A549 (cell line): ENCODE measurements at regions not wholly inside any gene's neighbourhood (a gene's known extent, or its start where the extent isn't known, plus 50 kb on each side); places are given as distances from the start of the nearest gene placed in this dataset.

Experiments used
- ATAC-seq, 2 experiments: fragments of 200-7000 bp in 1 of 2; fragments of >200 bp in 1 of 2; cut with Nextera tagmentation in 1 of 2; cut with Tn5 transposase in 1 of 2; 3 replicates each; pipeline versions ENCODE4 v1.8.0 to v1.9.1; 2018 to 2020; ENCODE audit warnings: mild to moderate bottlenecking in 1 of 2, moderate library complexity in 1 of 2
- CTCF ChIA-PET: fragments of 300-600 bp; sonication (Branson Sonifier 250); formaldehyde crosslinking; extraction: SDS; loops from one replicate; lab custom pipeline; 2021; ENCODE audit warnings: antibody characterized with exemption, inconsistent platforms; lab: Yijun Ruan, JAX
- POLR2A ChIA-PET: fragments of 350-600 bp; formaldehyde crosslinking; extraction: SDS; loops from one replicate; lab custom pipeline; 2021; ENCODE audit warnings: antibody characterized with exemption, inconsistent platforms; lab: Yijun Ruan, JAX
- DNase-seq, 2 experiments: peaks; one replicate each; pipeline versions ENCODE4 v3.0.0 to v3.0.0-alpha.2; 2011 to 2016; ENCODE audit warnings: low read depth in 1 of 2, low spot score in 1 of 2
- FAIRE-seq: peaks from 2 replicates; lab custom pipeline; 2011; peaks lifted over from hg19 to GRCh38; lab: Jason Lieb, UNC
- H3K27ac ChIP-seq, 2 experiments: fragments of >200 bp; sonication (Bioruptor Twin); formaldehyde crosslinking; 3 replicates each; pipeline ENCODE4 v1.5.1; 2016 to 2017
- H3K4me1 ChIP-seq: fragments of >200 bp; sonication (Bioruptor Twin); formaldehyde crosslinking; 3 replicates; pipeline ENCODE4 v1.6.1; 2016
- H3K4me2 ChIP-seq: fragments of >200 bp; sonication (Bioruptor Twin); formaldehyde crosslinking; 3 replicates; pipeline ENCODE4 v1.6.1; 2016
- H3K4me3 ChIP-seq: fragments of >200 bp; sonication (Bioruptor Twin); formaldehyde crosslinking; 3 replicates; pipeline ENCODE4 v1.5.1; 2016
- H3K9me3 ChIP-seq: fragments of >200 bp; sonication (Bioruptor Twin); formaldehyde crosslinking; 3 replicates; pipeline ENCODE4 v1.6.1; 2016
- CBX8 ChIP-seq: fragments of 200-600 bp; sonication (generic); IDR thresholded peaks from 2 replicates; pipeline ENCODE4 v1.6.1; 2016
- EP300 ChIP-seq, 2 experiments: fragments of >200 bp; sonication (Bioruptor Twin); formaldehyde crosslinking; IDR thresholded peaks; 2 replicates in 1 of 2; 3 replicates in 1 of 2; pipeline ENCODE4 v1.6.1; 2016 to 2017
- ESRRA ChIP-seq: fragments of 150-350 bp; IDR thresholded peaks from 2 replicates; pipeline ENCODE4 v1.6.1; 2014; ENCODE audit warnings: mild to moderate bottlenecking, low read length, borderline replicate concordance
- HEYL ChIP-seq: fragments of 250-450 bp; sonication (Bioruptor Pico); IDR thresholded peaks from 2 replicates; pipeline ENCODE4 v1.8.0; 2021; ENCODE audit warnings: mild to moderate bottlenecking, moderate library complexity
- HOXA7 ChIP-seq: fragments of 250-450 bp; sonication (Bioruptor Pico); IDR thresholded peaks from 2 replicates; pipeline ENCODE4 v1.5.0; 2020; ENCODE audit warnings: mild to moderate bottlenecking, moderate library complexity
- HOXB5 ChIP-seq: fragments of 250-450 bp; sonication (Bioruptor Pico); IDR thresholded peaks from 2 replicates; pipeline ENCODE4 v1.5.0; 2020; ENCODE audit warnings: mild to moderate bottlenecking, moderate library complexity
- JUN ChIP-seq, 2 experiments: fragments of >200 bp; sonication (Bioruptor Twin); formaldehyde crosslinking; IDR thresholded peaks; 2 replicates in 1 of 2; 3 replicates in 1 of 2; pipeline ENCODE4 v1.6.1; 2016 to 2017
- MAFK ChIP-seq: fragments of 450-650 bp; IDR thresholded peaks from 2 replicates; pipeline ENCODE4 v1.6.1; 2014; ENCODE audit not compliant: partially characterized antibody
- MYC ChIP-seq: IDR thresholded peaks from 2 replicates; pipeline ENCODE4 v1.6.1; 2012; ENCODE audit warnings: mild to moderate bottlenecking, inconsistent platforms, low read length, improper control_type of control experiment, borderline replicate concordance
- NFE2L2 ChIP-seq: fragments of 150-350 bp; conservative IDR thresholded peaks from 2 replicates; pipeline ENCODE4 v1.6.1; 2014; ENCODE audit warnings: low read length
- NPAS2 ChIP-seq: fragments of 250-450 bp; sonication (Bioruptor Pico); IDR thresholded peaks from 2 replicates; pipeline ENCODE4 v1.8.0; 2022; ENCODE audit warnings: mild to moderate bottlenecking, moderate library complexity, borderline replicate concordance
- PHF8 ChIP-seq: fragments of 200-600 bp; sonication (generic); IDR thresholded peaks from 2 replicates; pipeline ENCODE4 v1.6.1; 2016; ENCODE audit warnings: low read depth, mild to moderate bottlenecking, antibody characterized with exemption, moderate library complexity, borderline replicate concordance
- POLR2AphosphoS2 ChIP-seq: conservative IDR thresholded peaks from 2 replicates; pipeline ENCODE4 v1.6.1; 2012; ENCODE audit warnings: low read length, improper control_type of control experiment, inconsistent platforms
- SMC3 ChIP-seq: fragments of >200 bp; sonication (Bioruptor Twin); formaldehyde crosslinking; IDR thresholded peaks from 3 replicates; pipeline ENCODE4 v1.6.1; 2018; ENCODE audit warnings: inconsistent platforms
- SREBF2 ChIP-seq: fragments of 450-650 bp; IDR thresholded peaks from 2 replicates; pipeline ENCODE4 v1.6.1; 2014; ENCODE audit warnings: mild to moderate bottlenecking, moderate library complexity
- TFCP2L1 ChIP-seq: fragments of 250-450 bp; sonication (Bioruptor Pico); IDR thresholded peaks from 2 replicates; pipeline ENCODE4 v1.5.0; 2021; ENCODE audit warnings: mild to moderate bottlenecking
- ZSCAN20 ChIP-seq: fragments of 250-450 bp; sonication (Bioruptor Pico); IDR thresholded peaks from 2 replicates; pipeline ENCODE4 v1.8.0; 2022; ENCODE audit warnings: mild to moderate bottlenecking, moderate library complexity
- WGBS: methylation state at CpG from one replicate; pipeline ENCODE4 v1.1.6; 2017; ENCODE audit errors: missing lambda C conversion rate; 5-methylcytosine and 5-hydroxymethylcytosine counted together
- TF ChIP-seq, protein P1 (sequence below): IDR thresholded peaks from 2 replicates; pipeline ENCODE4 v1.6.1; 2012; ENCODE audit warnings: low read depth, borderline replicate concordance
- TF ChIP-seq, protein P2 (sequence below): fragments of >200 bp; sonication (Bioruptor Twin); formaldehyde crosslinking; IDR thresholded peaks from 2 replicates; pipeline ENCODE4 v1.6.1; 2016
- TF ChIP-seq, protein P3 (sequence below): fragments of 450-650 bp; IDR thresholded peaks from 2 replicates; pipeline ENCODE4 v1.6.1; 2014; ENCODE audit warnings: antibody characterized with exemption
- TF ChIP-seq, protein P4 (sequence below): IDR thresholded peaks from 2 replicates; pipeline ENCODE4 v1.6.1; 2012
- TF ChIP-seq, protein P5 (sequence below): fragments of 150-350 bp; IDR thresholded peaks from 2 replicates; pipeline ENCODE4 v1.6.1; 2014; ENCODE audit warnings: low read depth, mild to moderate bottlenecking, low read length
- TF ChIP-seq, protein P6 (sequence below): fragments of 250-450 bp; sonication (Bioruptor Pico); IDR thresholded peaks from 2 replicates; pipeline ENCODE4 v1.5.0; 2021; ENCODE audit warnings: mild to moderate bottlenecking, moderate library complexity, borderline replicate concordance

DNA sequence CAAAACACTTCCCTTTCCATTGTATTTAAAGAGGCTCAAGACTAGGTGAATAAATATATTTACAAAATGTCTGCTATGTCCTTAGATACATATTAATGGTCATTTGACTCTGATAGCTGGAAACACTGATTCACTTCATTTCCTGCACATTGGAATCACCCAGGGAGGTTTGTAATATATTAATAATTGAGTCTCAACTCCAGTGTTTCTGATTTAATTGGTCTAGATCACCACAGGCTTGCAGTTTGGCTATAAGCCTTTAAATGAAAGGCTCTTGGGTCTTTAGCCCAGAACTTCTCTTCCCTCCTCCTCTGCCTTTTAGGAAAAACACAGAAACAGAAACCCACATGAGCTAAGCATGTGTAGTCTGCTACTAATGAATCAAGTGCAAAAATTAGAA is 378.0 kb downstream of the TBC1D4 start:
- Histone ChIP-seq H3K4me1 (no peaks in the 10 kb centered on the region; the same call in 2 of the 3 replicates), H3K4me2 (no peak overlapping the region), H3K4me3 (no peak overlapping the region)
- POLR2A ChIA-PET, result no interaction called here
- TF ChIP-seq HOXB5 (CRISPR knock-in tag) (no peak), POLR2AphosphoS2 (no peak), PHF8 (no peak)
- TF ChIP-seq, all 56 proteins: peak for 0
- CTCF ChIA-PET, result no interaction called here
- Histone ChIP-seq H3K27ac (no peak overlapping the region), H3K9me3 (no peaks in the 10 kb centered on the region)
- FAIRE-seq (no peak), DNase-seq (no peak), ATAC-seq (no peak)

DNA sequence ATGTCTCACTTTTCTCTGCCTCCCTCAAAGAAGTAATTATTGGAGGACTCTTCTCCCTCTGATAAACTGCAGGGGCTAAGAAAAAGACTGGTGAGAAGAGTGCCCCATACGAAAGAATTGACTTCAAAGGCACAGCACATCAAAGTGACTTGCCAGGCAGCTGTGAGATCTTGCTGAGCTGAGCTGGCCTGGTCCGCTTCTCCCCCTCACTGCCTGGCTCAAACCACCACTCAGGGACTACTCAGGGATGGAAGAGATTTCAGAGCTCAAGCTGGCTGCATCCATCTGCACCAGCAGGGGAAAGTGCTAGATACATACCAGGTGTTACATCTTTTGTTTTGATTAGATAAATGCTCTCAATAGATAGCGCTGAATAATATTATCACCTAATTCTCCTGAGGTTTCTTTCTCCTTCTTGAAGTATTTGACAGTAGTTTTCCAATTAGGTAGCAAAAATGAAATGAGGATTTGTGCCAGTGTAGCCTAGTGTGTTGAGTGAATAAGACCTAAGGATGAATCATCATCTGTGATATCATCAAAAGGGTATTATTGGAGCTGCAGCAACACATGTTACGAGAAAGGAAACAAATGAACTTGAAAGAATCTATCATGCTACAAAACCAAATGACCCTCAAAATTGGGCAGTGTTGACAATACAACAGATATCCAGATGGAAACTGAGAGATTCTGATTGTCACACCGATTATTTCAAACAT is 379.8 kb downstream of the TBC1D4 start:
- H3K9me3 ChIP-seq, result no peaks in the 10 kb centered on the region
- TF ChIP-seq, protein P1, sequence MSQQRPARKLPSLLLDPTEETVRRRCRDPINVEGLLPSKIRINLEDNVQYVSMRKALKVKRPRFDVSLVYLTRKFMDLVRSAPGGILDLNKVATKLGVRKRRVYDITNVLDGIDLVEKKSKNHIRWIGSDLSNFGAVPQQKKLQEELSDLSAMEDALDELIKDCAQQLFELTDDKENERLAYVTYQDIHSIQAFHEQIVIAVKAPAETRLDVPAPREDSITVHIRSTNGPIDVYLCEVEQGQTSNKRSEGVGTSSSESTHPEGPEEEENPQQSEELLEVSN, result no peak
- TF ChIP-seq PHF8, result no peak
- TF ChIP-seq, all 56 proteins: peak for 0
- 69% methylated on average over 5 of the region's 5 CpGs for WGBS
- ATAC-seq (no peak), DNase-seq (no peak), FAIRE-seq (no peak)
- Histone ChIP-seq H3K4me2 (no peak overlapping the region), H3K27ac (no peak overlapping the region), H3K4me1 (no peaks in the 10 kb centered on the region; the same call in 2 of the 3 replicates), H3K4me3 (no peak overlapping the region)
- CTCF ChIA-PET, result interaction anchor here (0.6 to 2.0 kb wide), 2 partner anchors 10 to 11 kb away, joined by 3 to 6 read pairs; no protein-coding TSS in a partner anchor
- POLR2A ChIA-PET, result no interaction called here

DNA sequence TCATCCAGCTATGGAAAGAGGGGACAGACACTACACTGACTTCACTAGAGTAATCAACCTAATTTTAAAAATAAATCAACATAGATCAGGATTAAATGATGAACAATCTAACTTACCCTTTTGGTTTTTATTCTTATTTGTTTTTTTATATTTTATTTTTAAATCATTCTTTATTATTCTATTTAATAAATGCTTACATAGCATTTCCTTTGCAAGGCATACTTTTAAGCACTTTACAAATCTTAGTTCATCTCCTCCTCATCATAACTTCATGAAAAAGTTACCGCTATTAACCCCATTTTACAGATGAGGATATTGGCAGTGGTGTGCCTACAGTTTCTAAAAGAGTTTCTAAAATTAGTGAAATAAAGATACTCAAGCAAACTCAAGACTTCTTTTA is 380.6 kb downstream of the TBC1D4 start:
- DNase-seq, result no peak
- H3K4me3 ChIP-seq, result no peak overlapping the region
- POLR2A ChIA-PET, result no interaction called here
- H3K4me1 ChIP-seq, result no peaks in the 10 kb centered on the region; the same call in 2 of the 3 replicates
- CTCF ChIA-PET, result interaction anchor here (2.0 kb wide), 1 partner anchor 10 kb away, joined by 6 read pairs; no protein-coding TSS in a partner anchor
- no peak for TF ChIP-seq SMC3
- TF ChIP-seq MAFK, result peak; percentile 4
- H3K27ac ChIP-seq, result no peak overlapping the region
- no peak for FAIRE-seq
- no peak overlapping the region for H3K4me2 ChIP-seq
- H3K9me3 ChIP-seq, result no peaks in the 10 kb centered on the region
- no peak for ATAC-seq
- 97% methylated on average over 1 of the region's 1 CpG for WGBS

DNA sequence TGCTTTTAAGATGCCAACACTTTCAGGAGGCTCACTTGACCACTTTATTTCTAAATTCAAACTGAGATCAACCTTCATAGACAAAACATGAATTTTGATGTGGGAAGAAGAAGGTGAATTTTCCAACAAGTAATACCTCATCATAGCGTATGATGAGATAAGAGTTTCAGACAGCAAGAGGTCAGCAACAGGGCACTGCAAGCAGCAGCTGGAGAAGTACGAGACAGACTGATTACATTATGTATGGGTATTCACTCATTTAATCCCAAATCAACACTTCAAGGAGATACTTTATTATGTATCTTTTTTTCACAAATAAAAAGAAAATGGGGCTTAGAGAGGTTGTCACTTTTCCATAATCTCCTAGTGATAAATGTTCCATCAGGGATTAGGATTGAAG is 389.8 kb downstream of the TBC1D4 start:
- CTCF ChIA-PET, result interaction anchor here (0.6 to 2.2 kb wide), 2 partner anchors 9 to 1012 kb away, joined by 3 to 6 read pairs; no protein-coding TSS in a partner anchor
- no peak for ATAC-seq

More for the DNA sequence above, 389.8 kb downstream of the TBC1D4 start:
- FAIRE-seq (no peak), DNase-seq (no peak)
- 69% methylated on average over 2 of the region's 2 CpGs for WGBS
- no peak overlapping the region for H3K4me2 ChIP-seq
- H3K27ac ChIP-seq, result no peak overlapping the region
- no peaks in the 10 kb centered on the region for H3K9me3 ChIP-seq
- no peak overlapping the region for H3K4me3 ChIP-seq
- TF ChIP-seq, protein P2, sequence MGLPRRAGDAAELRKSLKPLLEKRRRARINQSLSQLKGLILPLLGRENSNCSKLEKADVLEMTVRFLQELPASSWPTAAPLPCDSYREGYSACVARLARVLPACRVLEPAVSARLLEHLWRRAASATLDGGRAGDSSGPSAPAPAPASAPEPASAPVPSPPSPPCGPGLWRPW, result no peak
- TF ChIP-seq SREBF2 (no peak), POLR2AphosphoS2 (no peak), NFE2L2 (no peak), ESRRA (no peak), ZSCAN20 (CRISPR knock-in tag) (no peak), HOXB5 (CRISPR knock-in tag) (no peak), HEYL (CRISPR knock-in tag) (no peak), EP300 (IDR thresholded peaks at IDR 0.05) (no peak), TFCP2L1 (CRISPR knock-in tag) (no peak), NPAS2 (CRISPR knock-in tag) (no peak), PHF8 (no peak), HOXA7 (no peak), CBX8 (no peak), JUN (IDR thresholded peaks at IDR 0.05) (no peak), MYC (no peak)
- TF ChIP-seq, protein P3, sequence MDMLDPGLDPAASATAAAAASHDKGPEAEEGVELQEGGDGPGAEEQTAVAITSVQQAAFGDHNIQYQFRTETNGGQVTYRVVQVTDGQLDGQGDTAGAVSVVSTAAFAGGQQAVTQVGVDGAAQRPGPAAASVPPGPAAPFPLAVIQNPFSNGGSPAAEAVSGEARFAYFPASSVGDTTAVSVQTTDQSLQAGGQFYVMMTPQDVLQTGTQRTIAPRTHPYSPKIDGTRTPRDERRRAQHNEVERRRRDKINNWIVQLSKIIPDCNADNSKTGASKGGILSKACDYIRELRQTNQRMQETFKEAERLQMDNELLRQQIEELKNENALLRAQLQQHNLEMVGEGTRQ, result no peak
- TF ChIP-seq, protein P4, sequence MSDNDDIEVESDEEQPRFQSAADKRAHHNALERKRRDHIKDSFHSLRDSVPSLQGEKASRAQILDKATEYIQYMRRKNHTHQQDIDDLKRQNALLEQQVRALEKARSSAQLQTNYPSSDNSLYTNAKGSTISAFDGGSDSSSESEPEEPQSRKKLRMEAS, result no peak
- TF ChIP-seq, protein P5, sequence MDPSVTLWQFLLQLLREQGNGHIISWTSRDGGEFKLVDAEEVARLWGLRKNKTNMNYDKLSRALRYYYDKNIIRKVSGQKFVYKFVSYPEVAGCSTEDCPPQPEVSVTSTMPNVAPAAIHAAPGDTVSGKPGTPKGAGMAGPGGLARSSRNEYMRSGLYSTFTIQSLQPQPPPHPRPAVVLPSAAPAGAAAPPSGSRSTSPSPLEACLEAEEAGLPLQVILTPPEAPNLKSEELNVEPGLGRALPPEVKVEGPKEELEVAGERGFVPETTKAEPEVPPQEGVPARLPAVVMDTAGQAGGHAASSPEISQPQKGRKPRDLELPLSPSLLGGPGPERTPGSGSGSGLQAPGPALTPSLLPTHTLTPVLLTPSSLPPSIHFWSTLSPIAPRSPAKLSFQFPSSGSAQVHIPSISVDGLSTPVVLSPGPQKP, result no peak
- TF ChIP-seq, protein P6, sequence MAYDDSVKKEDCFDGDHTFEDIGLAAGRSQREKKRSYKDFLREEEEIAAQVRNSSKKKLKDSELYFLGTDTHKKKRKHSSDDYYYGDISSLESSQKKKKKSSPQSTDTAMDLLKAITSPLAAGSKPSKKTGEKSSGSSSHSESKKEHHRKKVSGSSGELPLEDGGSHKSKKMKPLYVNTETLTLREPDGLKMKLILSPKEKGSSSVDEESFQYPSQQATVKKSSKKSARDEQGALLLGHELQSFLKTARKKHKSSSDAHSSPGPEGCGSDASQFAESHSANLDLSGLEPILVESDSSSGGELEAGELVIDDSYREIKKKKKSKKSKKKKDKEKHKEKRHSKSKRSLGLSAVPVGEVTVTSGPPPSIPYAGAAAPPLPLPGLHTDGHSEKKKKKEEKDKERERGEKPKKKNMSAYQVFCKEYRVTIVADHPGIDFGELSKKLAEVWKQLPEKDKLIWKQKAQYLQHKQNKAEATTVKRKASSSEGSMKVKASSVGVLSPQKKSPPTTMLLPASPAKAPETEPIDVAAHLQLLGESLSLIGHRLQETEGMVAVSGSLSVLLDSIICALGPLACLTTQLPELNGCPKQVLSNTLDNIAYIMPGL (CRISPR knock-in tag), result no peak
- POLR2A ChIA-PET, result no interaction called here
- no peaks in the 10 kb centered on the region for H3K4me1 ChIP-seq
